SK-N-SH (cell line): ENCODE measurements at regions not wholly inside any gene's neighbourhood (a gene's known extent, or its start where the extent isn't known, plus 50 kb on each side); places are given as distances from the start of the nearest gene placed in this dataset.

ENCODE experiments used
- CTCF ChIA-PET: fragments of 300-600, 350-600 bp; formaldehyde crosslinking; extraction: SDS; loops from one replicate; lab custom pipeline; 2021; lab: Yijun Ruan, JAX
- POLR2A ChIA-PET: fragments of 350-600 bp; sonication (Branson Sonifier 250); formaldehyde crosslinking; extraction: SDS; loops from one replicate; lab custom pipeline; 2020; ENCODE audit warnings: antibody characterized with exemption, inconsistent platforms; lab: Yijun Ruan, JAX
- DNase-seq: peaks from one replicate; pipeline ENCODE4 v3.0.0; 2012
- H2AFZ ChIP-seq: fragments of 200-600 bp; sonication (generic); 2 replicates; pipeline ENCODE4 v1.8.1; 2016; ENCODE audit warnings: antibody characterized with exemption, mild to moderate bottlenecking, low read depth
- H3F3A ChIP-seq: fragments of 200-600 bp; sonication (generic); replicated peaks from 2 replicates; pipeline ENCODE3; 2016; ENCODE audit warnings: antibody characterized with exemption, mild to moderate bottlenecking; ENCODE audit not compliant: insufficient read depth
- H3K27ac ChIP-seq, 2 experiments: fragments of 200-500 bp in 1 of 2; fragments of 200-600 bp in 1 of 2; sonication (Bioruptor generic) in 1 of 2; sonication (generic), shearing (Covaris generic) in 1 of 2; 2 replicates each; pipeline versions ENCODE4 v1.5.1 to v1.6.1; 2014 to 2016; ENCODE audit warnings: low read depth in 2 of 2, inconsistent platforms in 1 of 2, low read length in 1 of 2, mild to moderate bottlenecking in 1 of 2, mixed read lengths in 1 of 2
- H3K27me3 ChIP-seq: fragments of 200-600 bp; sonication (generic), shearing (Covaris generic); 2 replicates; pipeline ENCODE4 v1.6.1; 2016; ENCODE audit warnings: mixed run types; ENCODE audit not compliant: insufficient read depth
- H3K36me3 ChIP-seq, 2 experiments: fragments of 200-500 bp in 1 of 2; fragments of 200-600 bp in 1 of 2; sonication (Bioruptor generic) in 1 of 2; sonication (generic) in 1 of 2; replicated peaks in 1 of 2; 2 replicates each; pipeline versions ENCODE3 to v1.5.1; 2014 to 2016; ENCODE audit warnings: low read length in 1 of 2, mild to moderate bottlenecking in 1 of 2; ENCODE audit not compliant: insufficient read depth in 2 of 2, control insufficient read depth in 1 of 2
- H3K4me1 ChIP-seq, 2 experiments: fragments of 200-500 bp in 1 of 2; fragments of 200-600 bp in 1 of 2; sonication (Bioruptor generic) in 1 of 2; sonication (generic), shearing (Covaris generic) in 1 of 2; 2 replicates each; pipeline versions ENCODE4 v1.5.1 to v1.6.1; 2014 to 2016; ENCODE audit warnings: low read depth in 1 of 2, low read length in 1 of 2, mixed run types in 1 of 2; ENCODE audit not compliant: insufficient read depth in 2 of 2, control insufficient read depth in 1 of 2
- H3K4me2 ChIP-seq: fragments of 200-600 bp; sonication (generic), shearing (Covaris generic); 2 replicates; pipeline ENCODE4 v1.6.1; 2017; ENCODE audit warnings: mixed run types
- H3K4me3 ChIP-seq, 2 experiments: fragments of 200-500 bp in 1 of 2; fragments of 200-600 bp in 1 of 2; sonication (Bioruptor generic) in 1 of 2; sonication (generic), shearing (Covaris generic) in 1 of 2; 2 replicates each; pipeline versions ENCODE4 v1.5.1 to v1.8.1; 2014 to 2016; ENCODE audit warnings: low read depth in 2 of 2, inconsistent platforms in 1 of 2, low read length in 1 of 2, mild to moderate bottlenecking in 1 of 2, mixed read lengths in 1 of 2, moderate library complexity in 1 of 2
- H3K79me2 ChIP-seq: fragments of 200-600 bp; sonication (generic); 2 replicates; pipeline ENCODE4 v1.8.1; 2017; ENCODE audit warnings: mild to moderate bottlenecking; ENCODE audit not compliant: insufficient read depth
- H3K9ac ChIP-seq: fragments of 200-600 bp; sonication (generic); 2 replicates; pipeline ENCODE4 v1.6.1; 2017; ENCODE audit warnings: mixed run types
- H3K9me2 ChIP-seq: fragments of 200-600 bp; sonication (generic); 2 replicates; pipeline ENCODE4 v1.6.1; 2017; ENCODE audit warnings: mixed run types
- H3K9me3 ChIP-seq: fragments of 200-600 bp; sonication (generic); 2 replicates; pipeline ENCODE4 v1.6.1; 2017; ENCODE audit warnings: mixed run types, mild to moderate bottlenecking, moderate library complexity
- H4K20me1 ChIP-seq: fragments of 200-600 bp; sonication (generic); 2 replicates; pipeline ENCODE4 v1.6.1; 2017; ENCODE audit warnings: mild to moderate bottlenecking, mixed run types; ENCODE audit not compliant: insufficient read depth
- CTCF ChIP-seq: fragments of 200-600 bp; sonication (generic); IDR thresholded peaks from 2 replicates; pipeline ENCODE4 v1.6.1; 2017; ENCODE audit warnings: antibody characterized with exemption, mild to moderate bottlenecking, moderate library complexity
- ELF1 ChIP-seq: IDR thresholded peaks from 2 replicates; pipeline ENCODE4 v1.4.0; 2012
- FOSL2 ChIP-seq: IDR thresholded peaks from 2 replicates; pipeline ENCODE4 v1.4.0; 2012; ENCODE audit warnings: low read depth, mild to moderate bottlenecking, moderate library complexity, borderline replicate concordance
- FOXJ3 ChIP-seq: sonication (generic); formaldehyde crosslinking; IDR thresholded peaks from 2 replicates; pipeline ENCODE4 v1.5.1; 2020; ENCODE audit warnings: mild to moderate bottlenecking, missing genetic modification reagents
- GABPA ChIP-seq: IDR thresholded peaks from 2 replicates; pipeline ENCODE4 v1.4.0; 2012; ENCODE audit warnings: low read depth, mild to moderate bottlenecking
- GATA2 ChIP-seq: sonication (generic); formaldehyde crosslinking; IDR thresholded peaks from 2 replicates; pipeline ENCODE4 v1.5.0; 2020; ENCODE audit warnings: mild to moderate bottlenecking, missing genetic modification reagents
- IRF3 ChIP-seq: fragments of 150-350 bp; IDR thresholded peaks from 2 replicates; pipeline ENCODE4 v1.6.1; 2016; ENCODE audit warnings: mild to moderate bottlenecking, low read depth, low read length
- JUND ChIP-seq: IDR thresholded peaks from 2 replicates; pipeline ENCODE4 v1.4.0; 2012
- MAX ChIP-seq: IDR thresholded peaks from 2 replicates; pipeline ENCODE4 v1.4.0; 2012; ENCODE audit warnings: low read depth
- MEF2A ChIP-seq: IDR thresholded peaks from 2 replicates; pipeline ENCODE4 v1.4.0; 2012; ENCODE audit warnings: low read depth, borderline replicate concordance
- NRF1 ChIP-seq: IDR thresholded peaks from 2 replicates; pipeline ENCODE4 v1.6.1; 2012; ENCODE audit warnings: low read depth, mild to moderate bottlenecking, low read length
- PBX3 ChIP-seq: IDR thresholded peaks from 2 replicates; pipeline ENCODE4; 2012
- RCOR1 ChIP-seq: fragments of 150-350 bp; IDR thresholded peaks from 2 replicates; pipeline ENCODE4 v1.6.1; 2017; ENCODE audit warnings: antibody characterized with exemption, low read length
- RFX5 ChIP-seq: IDR thresholded peaks from 2 replicates; pipeline ENCODE4 v1.6.1; 2012; ENCODE audit warnings: mild to moderate bottlenecking, improper control_type of control experiment, low read length
- RXRA ChIP-seq: IDR thresholded peaks from 2 replicates; pipeline ENCODE4 v1.4.0; 2012; ENCODE audit warnings: low read depth, mild to moderate bottlenecking, borderline replicate concordance
- SMC3 ChIP-seq: IDR thresholded peaks from 2 replicates; pipeline ENCODE4 v1.6.1; 2012; ENCODE audit warnings: low read depth, low read length, improper control_type of control experiment
- TAF1 ChIP-seq: IDR thresholded peaks from 2 replicates; pipeline ENCODE4 v1.6.1; 2012; ENCODE audit warnings: low read depth, mild to moderate bottlenecking, low read length, moderate library complexity, borderline replicate concordance
- TEAD4 ChIP-seq: IDR thresholded peaks from 2 replicates; pipeline ENCODE4 v1.4.0; 2012; ENCODE audit warnings: mild to moderate bottlenecking, borderline replicate concordance; ENCODE audit not compliant: insufficient read depth
- USF2 ChIP-seq: fragments of 150-350 bp; IDR thresholded peaks from 2 replicates; pipeline ENCODE4 v1.6.1; 2017; ENCODE audit warnings: antibody characterized with exemption, low read length, low read depth, borderline replicate concordance
- YY1 ChIP-seq: IDR thresholded peaks from 2 replicates; pipeline ENCODE4 v1.4.0; 2012; ENCODE audit warnings: low read depth, mild to moderate bottlenecking

GRCh38 chr7:16241017-16241416 lies 180.3 kb downstream of the CRPPA start:
- no peaks in the 10 kb centered on the region for H3K27me3 ChIP-seq
- no peaks in the 10 kb centered on the region for H3F3A ChIP-seq
- no peak for TF ChIP-seq USF2
- no peak for TF ChIP-seq RFX5
- TF ChIP-seq NRF1, result no peak
- TF ChIP-seq PBX3, result no peak
- no peak for TF ChIP-seq GATA2 (CRISPR knock-in tag)
- TF ChIP-seq RXRA, result no peak
- TF ChIP-seq MAX, result no peak
- no peak for TF ChIP-seq TAF1
- no peak overlapping the region for H3K27ac ChIP-seq
- ChIA-PET POLR2A (no interaction called here), CTCF (interaction anchor here (0.7 kb wide), 1 partner anchor 143 kb away, joined by 4 read pairs; no protein-coding TSS in a partner anchor)
- peaks cover 0 to 8% of the 10 kb centered on the region in 2 experiments; a peak in 2 of 4 replicates for H3K4me1 ChIP-seq
- no peaks in the 10 kb centered on the region for H3K9me3 ChIP-seq
- H3K4me3 ChIP-seq, result no peak overlapping the region
- no peaks in the 10 kb centered on the region for H3K79me2 ChIP-seq
- H3K36me3 ChIP-seq, result no peaks in the 10 kb centered on the region
- H4K20me1 ChIP-seq, result no peaks in the 10 kb centered on the region
- H3K4me2 ChIP-seq, result no peak overlapping the region
- no peak for DNase-seq
- 0 out of 2 replicates have a peak, but pooled peaks cover 4% of the 10 kb centered on the region for H3K9me2 ChIP-seq
- no peak overlapping the region for H2AFZ ChIP-seq
- no peak overlapping the region for H3K9ac ChIP-seq

GRCh38 chr7:16236381-16236780 lies 185.0 kb downstream of the CRPPA start:
- Histone ChIP-seq H3K4me2 (no peak overlapping the region), H3F3A (no peaks in the 10 kb centered on the region), H3K27me3 (no peaks in the 10 kb centered on the region), H3K36me3 (no peaks in the 10 kb centered on the region), H3K4me3 (no peak overlapping the region), H3K9me3 (no peaks in the 10 kb centered on the region), H3K9ac (no peak overlapping the region), H3K9me2 (0 out of 2 replicates have a peak, but pooled peaks cover 3% of the 10 kb centered on the region), H3K79me2 (no peaks in the 10 kb centered on the region), H3K27ac (peak overlapping the region in 1 of 2 experiments; percentile 95; a peak in 2 of 4 replicates), H3K4me1 (peaks cover 0 to 41% of the 10 kb centered on the region in 2 experiments; a peak in 2 of 4 replicates), H4K20me1 (no peaks in the 10 kb centered on the region), H2AFZ (no peak overlapping the region)
- DNase-seq, result no peak
- ChIA-PET POLR2A (no interaction called here), CTCF (interaction anchor here (1.0 to 1.5 kb wide), 2 partner anchors 185 to 329 kb away, joined by 5 to 6 read pairs; partner anchors contain the start of gene CRPPA)
- TF ChIP-seq CTCF, result no peak
- no peak for TF ChIP-seq MEF2A
- TF ChIP-seq TEAD4, result no peak
- no peak for TF ChIP-seq YY1
- no peak for TF ChIP-seq GABPA
- TF ChIP-seq FOXJ3 (CRISPR knock-in tag), result no peak
- TF ChIP-seq SMC3, result no peak
- TF ChIP-seq IRF3, result no peak
- TF ChIP-seq NRF1, result no peak
- TF ChIP-seq FOSL2, result no peak
- no peak for TF ChIP-seq JUND
- TF ChIP-seq RCOR1, result no peak
- no peak for TF ChIP-seq ELF1
